Tibial artery (tissue), 4 donors: ENCODE measurements at regions not wholly inside any gene's neighbourhood (a gene's known extent, or its start where the extent isn't known, plus 50 kb on each side); places are given as distances from the start of the nearest gene placed in this dataset.

Experiments
- DNase-seq, 2 donors: peaks; one replicate each; pipeline ENCODE4 v3.0.0-alpha.2; 2019
- H3K27ac ChIP-seq, 2 donors: fragments of 200-600 bp; sonication (generic) in 1 of 2; 1 replicate in 1 of 2; 2 replicates in 1 of 2; pipeline ENCODE4 v1.5.1; 2018 to 2019; ENCODE audit warnings: mild to moderate bottlenecking in 1 of 2
- H3K27me3 ChIP-seq, 2 donors: fragments of 200-600 bp; sonication (generic) in 1 of 2; one replicate each; pipeline versions ENCODE4 v1.5.1 to v1.6.0; 2016 to 2019
- H3K36me3 ChIP-seq, 3 donors: fragments of 200-600 bp; sonication (generic) in 2 of 3; one replicate each; pipeline ENCODE4 v1.5.1; 2016 to 2019; ENCODE audit warnings: mild to moderate bottlenecking in 2 of 3
- H3K4me1 ChIP-seq, 4 donors: fragments of 200-600 bp; sonication (generic) in 2 of 4; 1 replicate in 3 of 4; 2 replicates in 1 of 4; pipeline ENCODE4 v1.5.1; 2016 to 2019
- H3K4me3 ChIP-seq, 2 donors: fragments of 200-600 bp; sonication (generic) in 1 of 2; 1 replicate in 1 of 2; 2 replicates in 1 of 2; pipeline ENCODE4 v1.5.1; 2018 to 2019; ENCODE audit warnings: mild to moderate bottlenecking in 2 of 2
- H3K9me3 ChIP-seq, 3 donors: fragments of 200-600 bp; sonication (generic) in 1 of 3; one replicate each; pipeline ENCODE4 v1.5.1; 2016 to 2019
- intact Hi-C: fragments of 100-400 bp; cut with DNase I; formaldehyde crosslinking; loops from one replicate; pipeline ENCODE4 v1.15.0; 2023; ENCODE audit warnings: low total_unique reads
- TF ChIP-seq, protein P1 (sequence below), 2 experiments: fragments of 200-600 bp in 1 of 2; fragments of 450-650 bp in 1 of 2; IDR thresholded peaks; one replicate each; pipeline ENCODE4 v1.5.1; 2017 to 2019; ENCODE audit warnings: antibody characterized with exemption in 2 of 2, mild to moderate bottlenecking in 1 of 2, moderate library complexity in 1 of 2

- no peaks in the 10 kb centered on the region for H3K36me3 ChIP-seq
- TF ChIP-seq, protein P1, sequence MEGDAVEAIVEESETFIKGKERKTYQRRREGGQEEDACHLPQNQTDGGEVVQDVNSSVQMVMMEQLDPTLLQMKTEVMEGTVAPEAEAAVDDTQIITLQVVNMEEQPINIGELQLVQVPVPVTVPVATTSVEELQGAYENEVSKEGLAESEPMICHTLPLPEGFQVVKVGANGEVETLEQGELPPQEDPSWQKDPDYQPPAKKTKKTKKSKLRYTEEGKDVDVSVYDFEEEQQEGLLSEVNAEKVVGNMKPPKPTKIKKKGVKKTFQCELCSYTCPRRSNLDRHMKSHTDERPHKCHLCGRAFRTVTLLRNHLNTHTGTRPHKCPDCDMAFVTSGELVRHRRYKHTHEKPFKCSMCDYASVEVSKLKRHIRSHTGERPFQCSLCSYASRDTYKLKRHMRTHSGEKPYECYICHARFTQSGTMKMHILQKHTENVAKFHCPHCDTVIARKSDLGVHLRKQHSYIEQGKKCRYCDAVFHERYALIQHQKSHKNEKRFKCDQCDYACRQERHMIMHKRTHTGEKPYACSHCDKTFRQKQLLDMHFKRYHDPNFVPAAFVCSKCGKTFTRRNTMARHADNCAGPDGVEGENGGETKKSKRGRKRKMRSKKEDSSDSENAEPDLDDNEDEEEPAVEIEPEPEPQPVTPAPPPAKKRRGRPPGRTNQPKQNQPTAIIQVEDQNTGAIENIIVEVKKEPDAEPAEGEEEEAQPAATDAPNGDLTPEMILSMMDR (IDR thresholded peaks at IDR 0.05) = no peak
- no peaks in the 10 kb centered on the region for H3K4me1 ChIP-seq
- no peak overlapping the region for H3K27ac ChIP-seq
- no peaks in the 10 kb centered on the region for H3K27me3 ChIP-seq
- intact Hi-C loops = no loop called here
- no peak for DNase-seq
- H3K9me3 ChIP-seq = no peaks in the 10 kb centered on the region
- no peak overlapping the region for H3K4me3 ChIP-seq
These were observed 203.2 kb downstream of the METTL4 start for GRCh38 chr18:2368102-2368501.

GRCh38 chr18:2376707-2377106, 194.6 kb downstream of the METTL4 start:
- Histone ChIP-seq H3K9me3 (no peaks in the 10 kb centered on the region), H3K27me3 (no peaks in the 10 kb centered on the region), H3K27ac (no peak overlapping the region), H3K4me1 (no peaks in the 10 kb centered on the region), H3K4me3 (no peak overlapping the region), H3K36me3 (no peaks in the 10 kb centered on the region)
- TF ChIP-seq, protein P1 (IDR thresholded peaks at IDR 0.05) = no peak
- DNase-seq = no peak
- intact Hi-C loops = no loop called here

DNA sequence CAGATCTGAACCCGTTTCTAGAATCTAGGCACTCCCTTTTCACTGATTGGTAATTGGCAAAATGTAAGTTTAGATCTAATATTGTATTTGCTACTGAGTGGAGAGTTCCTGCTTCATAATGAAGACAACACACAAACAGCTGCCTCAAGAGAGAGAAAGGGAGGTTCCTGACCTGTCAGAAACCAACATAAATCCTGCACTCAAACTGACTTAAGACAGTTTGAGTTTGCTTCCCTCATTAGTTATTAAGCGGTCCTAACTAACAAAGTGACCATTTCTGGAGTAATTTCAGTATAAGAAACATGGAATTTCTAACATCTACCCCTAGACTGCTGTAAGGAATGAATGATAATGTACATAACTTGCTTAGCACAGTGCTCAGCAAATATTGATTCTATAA, 191.2 kb downstream of the METTL4 start:
- TF ChIP-seq, protein P1 (IDR thresholded peaks at IDR 0.05) = no peak
- no peak for DNase-seq
- Histone ChIP-seq H3K9me3 (no peaks in the 10 kb centered on the region), H3K27me3 (no peaks in the 10 kb centered on the region), H3K27ac (no peak overlapping the region), H3K36me3 (no peaks in the 10 kb centered on the region), H3K4me1 (no peaks in the 10 kb centered on the region), H3K4me3 (no peak overlapping the region)
- intact Hi-C loops = no loop called here

DNA sequence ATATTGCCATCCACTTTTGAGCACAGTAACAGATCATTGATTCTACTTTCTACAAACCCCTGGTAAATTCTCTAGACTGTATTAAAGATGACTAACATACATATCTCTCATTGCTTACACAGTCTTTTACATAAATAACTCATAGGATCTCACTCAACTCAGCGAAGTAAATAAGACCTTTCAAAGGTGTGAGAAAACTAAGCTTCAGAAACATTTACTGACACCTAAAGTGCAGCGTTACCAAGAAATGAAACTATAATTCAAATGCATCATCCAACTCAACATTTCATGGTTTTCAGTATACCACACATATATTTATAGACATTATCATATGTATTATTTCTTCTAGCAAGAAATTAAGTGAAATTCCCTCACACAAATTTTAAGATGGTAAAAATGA, 189.8 kb downstream of the METTL4 start:
- TF ChIP-seq, protein P1 (IDR thresholded peaks at IDR 0.05) = no peak
- H3K9me3 ChIP-seq = no peaks in the 10 kb centered on the region
- H3K36me3 ChIP-seq = no peaks in the 10 kb centered on the region
- intact Hi-C loops = no loop called here
- DNase-seq = no peak
- H3K4me3 ChIP-seq = no peak overlapping the region
- no peaks in the 10 kb centered on the region for H3K27me3 ChIP-seq
- H3K27ac ChIP-seq = no peak overlapping the region
- no peaks in the 10 kb centered on the region for H3K4me1 ChIP-seq

DNA sequence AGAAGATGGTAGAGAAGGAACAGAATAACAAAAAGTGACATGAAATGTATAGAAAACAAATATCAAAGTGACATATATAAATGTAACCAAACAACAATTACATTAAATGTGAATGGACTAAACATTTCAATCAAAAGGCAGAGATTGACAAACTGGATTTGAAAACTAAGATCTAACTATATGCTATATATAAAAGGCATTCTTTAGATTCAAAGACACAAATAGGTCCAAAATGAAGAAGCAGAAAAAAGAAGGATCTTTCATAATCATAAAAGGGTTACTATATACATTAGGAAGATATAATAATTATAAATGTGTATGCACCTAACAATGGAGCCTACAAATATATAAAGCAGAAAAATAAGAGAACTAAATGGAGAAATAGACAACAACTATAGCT, 183.7 kb downstream of the METTL4 start:
- Histone ChIP-seq H3K36me3 (no peaks in the 10 kb centered on the region), H3K27me3 (no peaks in the 10 kb centered on the region), H3K9me3 (peaks cover 0 to 6% (median 0%) of the 10 kb centered on the region in 3 donors), H3K27ac (no peak overlapping the region), H3K4me3 (no peak overlapping the region), H3K4me1 (no peaks in the 10 kb centered on the region)
- TF ChIP-seq, protein P1 (IDR thresholded peaks at IDR 0.05) = no peak
- intact Hi-C loops = no loop called here
- DNase-seq = no peak

DNA sequence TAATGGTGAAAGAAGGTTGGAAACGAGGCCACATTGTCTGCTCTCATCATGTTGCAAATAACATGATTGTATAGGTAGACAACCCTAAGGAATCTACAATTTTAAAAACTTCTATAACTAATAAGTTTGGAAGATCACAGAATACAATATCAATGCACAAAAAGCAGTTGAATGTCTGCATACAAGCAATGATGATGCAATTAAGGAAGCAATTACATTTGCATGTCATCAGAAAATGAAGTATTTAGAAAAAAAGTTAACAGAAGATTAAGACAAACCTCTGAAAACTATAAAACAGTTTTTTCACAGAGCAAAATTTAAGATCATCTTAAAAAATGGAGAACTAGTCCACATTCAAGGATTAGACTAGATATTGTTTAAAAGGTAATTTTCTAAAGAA, 181.1 kb downstream of the METTL4 start:
- intact Hi-C loops = no loop called here
- Histone ChIP-seq H3K4me3 (no peak overlapping the region), H3K27me3 (no peaks in the 10 kb centered on the region), H3K27ac (no peak overlapping the region), H3K9me3 (peaks cover 0 to 6% (median 0%) of the 10 kb centered on the region in 3 donors), H3K4me1 (no peaks in the 10 kb centered on the region), H3K36me3 (no peaks in the 10 kb centered on the region)
- TF ChIP-seq, protein P1 (IDR thresholded peaks at IDR 0.05) = no peak
- DNase-seq = no peak
